ENCODE measurements at regions not wholly inside any gene's neighbourhood (a gene's known extent, or its start where the extent isn't known, plus 50 kb on each side); places are given as distances from the start of the nearest gene placed in this dataset.

GRCh38 chr17:53127331-53127730 is 695.4 kb upstream of the KIF2B start:
- Histone ChIP-seq H3K27me3 (no peaks in the 10 kb centered on the region), H3K27ac (no peak overlapping the region), H3K9me3 (no peaks in the 10 kb centered on the region), H3K4me3 (no peak overlapping the region), H3K36me3 (no peaks in the 10 kb centered on the region), H3K4me1 (no peaks in the 10 kb centered on the region)
- in situ Hi-C loops (cut with MboI; ENCODE audit: low sequenced_read_pairs in 4 of 4) (loop anchor here in 1 of 4 donors (25.0 kb wide), 1 partner anchor 540 kb away; no protein-coding TSS in a partner anchor), intact Hi-C loops (cut with DNase I; ENCODE audit: low total_unique reads) (no loop called here)
- TF ChIP-seq POLR2A (IDR thresholded peaks at IDR 0.05) (no peak), CTCF (IDR thresholded peaks at IDR 0.05 in 4 of 5, conservative IDR thresholded peaks at IDR 0.05 in 1 of 5) (no peak)
- ATAC-seq (no peak), DNase-seq (no peak)

- TF ChIP-seq CTCF (IDR thresholded peaks at IDR 0.05 in 4 of 5, conservative IDR thresholded peaks at IDR 0.05 in 1 of 5) (no peak), POLR2A (IDR thresholded peaks at IDR 0.05) (no peak)
- no peaks in the 10 kb centered on the region for H3K36me3 ChIP-seq
- no peaks in the 10 kb centered on the region for H3K27me3 ChIP-seq
- DNase-seq (no peak), ATAC-seq (no peak)
- H3K4me1 ChIP-seq = no peaks in the 10 kb centered on the region
- intact Hi-C loops (cut with DNase I; ENCODE audit: low total_unique reads) = no loop called here
- H3K9me3 ChIP-seq = no peaks in the 10 kb centered on the region
- in situ Hi-C loops (cut with MboI; ENCODE audit: low sequenced_read_pairs in 4 of 4) = no loop called here
- H3K4me3 ChIP-seq = no peak overlapping the region
- H3K27ac ChIP-seq = no peak overlapping the region
These were observed 699.8 kb upstream of the KIF2B start for GRCh38 chr17:53122966-53123365.

- peaks cover 0 to 5% (median 0%) of the 10 kb centered on the region in 3 donors for H3K9me3 ChIP-seq
- no peak for ATAC-seq
- H3K4me1 ChIP-seq = no peaks in the 10 kb centered on the region
- intact Hi-C loops (cut with DNase I; ENCODE audit: low total_unique reads) (no loop called here), in situ Hi-C loops (cut with MboI; ENCODE audit: low sequenced_read_pairs in 4 of 4) (no loop called here)
- H3K36me3 ChIP-seq = no peaks in the 10 kb centered on the region
- no peak overlapping the region for H3K27ac ChIP-seq
- no peaks in the 10 kb centered on the region for H3K27me3 ChIP-seq
- no peak overlapping the region for H3K4me3 ChIP-seq
- TF ChIP-seq CTCF (IDR thresholded peaks at IDR 0.05 in 4 of 5, conservative IDR thresholded peaks at IDR 0.05 in 1 of 5) (no peak), POLR2A (IDR thresholded peaks at IDR 0.05) (no peak)
- DNase-seq = no peak
These were observed 703.0 kb upstream of the KIF2B start for GRCh38 chr17:53119773-53120172.

GRCh38 chr17:53118948-53119347 is 703.8 kb upstream of the KIF2B start:
- in situ Hi-C loops (cut with MboI; ENCODE audit: low sequenced_read_pairs in 4 of 4) (no loop called here), intact Hi-C loops (cut with DNase I; ENCODE audit: low total_unique reads) (no loop called here)
- no peak for ATAC-seq
- Histone ChIP-seq H3K4me1 (no peaks in the 10 kb centered on the region), H3K27ac (no peak overlapping the region), H3K36me3 (no peaks in the 10 kb centered on the region), H3K27me3 (no peaks in the 10 kb centered on the region), H3K4me3 (no peak overlapping the region), H3K9me3 (peaks cover 0 to 5% (median 0%) of the 10 kb centered on the region in 3 donors)
- DNase-seq = no peak
- TF ChIP-seq CTCF (IDR thresholded peaks at IDR 0.05 in 4 of 5, conservative IDR thresholded peaks at IDR 0.05 in 1 of 5) (no peak), POLR2A (IDR thresholded peaks at IDR 0.05) (no peak)

GRCh38 chr17:53106886-53107285 is 715.8 kb upstream of the KIF2B start:
- no peak for TF ChIP-seq CTCF (IDR thresholded peaks at IDR 0.05 in 4 of 5, conservative IDR thresholded peaks at IDR 0.05 in 1 of 5)
- no peak for TF ChIP-seq POLR2A (IDR thresholded peaks at IDR 0.05)
- intact Hi-C loops (cut with DNase I; ENCODE audit: low total_unique reads) = no loop called here
- Histone ChIP-seq H3K27me3 (no peaks in the 10 kb centered on the region), H3K9me3 (no peaks in the 10 kb centered on the region), H3K4me3 (no peak overlapping the region), H3K36me3 (no peaks in the 10 kb centered on the region), H3K27ac (no peak overlapping the region), H3K4me1 (no peaks in the 10 kb centered on the region)
- DNase-seq (no peak), ATAC-seq (no peak)
- in situ Hi-C loops (cut with MboI; ENCODE audit: low sequenced_read_pairs in 4 of 4) = no loop called here
